ENCODE measurements at regions not wholly inside any gene's neighbourhood (a gene's known extent, or its start where the extent isn't known, plus 50 kb on each side); places are given as distances from the start of the nearest gene placed in this dataset.

DNA sequence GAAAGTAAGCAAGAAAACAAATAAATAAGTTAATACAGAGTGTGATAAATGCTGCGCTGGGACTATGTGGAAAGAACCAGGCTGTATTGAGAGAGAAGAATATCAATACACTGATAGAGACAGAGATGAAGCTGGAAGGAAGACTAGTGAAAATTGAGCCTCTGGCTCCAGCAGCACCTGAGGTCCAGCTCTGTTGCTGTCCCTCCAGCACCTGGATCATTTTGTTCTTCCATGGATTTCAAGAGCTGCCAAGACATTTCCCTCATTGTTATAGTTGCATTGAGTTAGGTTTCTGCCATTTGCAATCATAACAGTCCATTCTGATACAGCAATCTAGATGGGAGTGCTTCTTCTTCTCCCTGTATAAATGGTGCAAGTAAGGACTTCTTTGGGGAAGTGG, 242.7 kb upstream of the FGGY start:
- no peaks in the 10 kb centered on the region for H3K36me3 ChIP-seq
- H3K27me3 ChIP-seq, result no peaks in the 10 kb centered on the region
- H3K4me3 ChIP-seq, result no peak overlapping the region
- no peaks in the 10 kb centered on the region for H3K9me3 ChIP-seq
- peaks cover 3 to 28% (median 20%) of the 10 kb centered on the region in 3 donors for H3K4me1 ChIP-seq
- H3K27ac ChIP-seq, result no peak overlapping the region
- WGBS, 2 donors (ENCODE audit: low coverage in 1 of 2), result 80 to 92% methylated on average over 1 of the region's 1 CpG
- ATAC-seq, result no peak
- TF ChIP-seq POLR2A (IDR thresholded peaks at IDR 0.05) (no peak), POLR2AphosphoS5 (IDR thresholded peaks at IDR 0.05) (no peak), EP300 (IDR thresholded peaks at IDR 0.05) (no peak)
- TF ChIP-seq, protein P1, sequence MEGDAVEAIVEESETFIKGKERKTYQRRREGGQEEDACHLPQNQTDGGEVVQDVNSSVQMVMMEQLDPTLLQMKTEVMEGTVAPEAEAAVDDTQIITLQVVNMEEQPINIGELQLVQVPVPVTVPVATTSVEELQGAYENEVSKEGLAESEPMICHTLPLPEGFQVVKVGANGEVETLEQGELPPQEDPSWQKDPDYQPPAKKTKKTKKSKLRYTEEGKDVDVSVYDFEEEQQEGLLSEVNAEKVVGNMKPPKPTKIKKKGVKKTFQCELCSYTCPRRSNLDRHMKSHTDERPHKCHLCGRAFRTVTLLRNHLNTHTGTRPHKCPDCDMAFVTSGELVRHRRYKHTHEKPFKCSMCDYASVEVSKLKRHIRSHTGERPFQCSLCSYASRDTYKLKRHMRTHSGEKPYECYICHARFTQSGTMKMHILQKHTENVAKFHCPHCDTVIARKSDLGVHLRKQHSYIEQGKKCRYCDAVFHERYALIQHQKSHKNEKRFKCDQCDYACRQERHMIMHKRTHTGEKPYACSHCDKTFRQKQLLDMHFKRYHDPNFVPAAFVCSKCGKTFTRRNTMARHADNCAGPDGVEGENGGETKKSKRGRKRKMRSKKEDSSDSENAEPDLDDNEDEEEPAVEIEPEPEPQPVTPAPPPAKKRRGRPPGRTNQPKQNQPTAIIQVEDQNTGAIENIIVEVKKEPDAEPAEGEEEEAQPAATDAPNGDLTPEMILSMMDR (IDR thresholded peaks at IDR 0.05), result no peak

DNA sequence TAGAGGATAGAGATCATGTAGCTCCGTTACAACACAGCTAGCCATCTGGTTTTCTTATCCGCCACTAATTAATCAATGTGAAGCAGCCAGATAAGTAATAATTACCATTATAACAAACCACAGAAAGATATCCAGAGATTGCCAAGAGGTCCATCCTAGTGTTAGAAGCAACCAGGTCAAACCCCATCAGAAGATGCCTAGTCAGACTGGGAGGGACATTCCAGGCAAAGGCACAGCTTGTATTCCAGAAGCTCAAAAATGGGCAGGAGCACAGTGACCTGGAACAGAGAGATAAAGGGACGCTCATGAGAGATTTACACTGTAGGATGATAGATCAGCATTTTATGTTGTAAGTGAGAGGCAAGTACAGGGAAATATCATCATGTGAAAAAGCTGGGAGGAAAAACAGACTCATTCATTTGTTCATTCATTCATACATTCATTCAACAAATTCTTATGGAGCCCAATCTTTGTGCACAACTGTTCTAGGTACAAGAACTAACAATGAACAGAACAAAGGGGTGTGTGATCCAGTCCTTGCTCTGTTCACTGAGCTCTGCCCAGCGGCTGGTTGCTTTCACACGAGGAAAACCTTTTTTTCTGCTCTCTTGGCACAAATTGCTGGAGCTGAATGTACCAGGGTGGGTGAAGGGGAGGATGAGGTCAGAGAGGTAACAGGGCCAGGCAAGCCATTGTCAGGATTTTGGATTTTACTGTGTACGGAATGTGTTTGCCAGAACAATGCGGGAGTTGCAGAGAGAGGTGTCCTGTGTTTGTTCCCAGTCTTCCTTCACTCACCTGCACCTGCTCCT, 240.8 kb upstream of the FGGY start:
- H3K27me3 ChIP-seq, result no peaks in the 10 kb centered on the region
- TF ChIP-seq POLR2AphosphoS5 (IDR thresholded peaks at IDR 0.05) (peak; percentile 36), POLR2A (IDR thresholded peaks at IDR 0.05) (no peak)
- TF ChIP-seq, protein P1 (IDR thresholded peaks at IDR 0.05), result no peak
- H3K36me3 ChIP-seq, result no peaks in the 10 kb centered on the region
- H3K4me1 ChIP-seq, result peaks cover 3 to 28% (median 20%) of the 10 kb centered on the region in 3 donors
- ATAC-seq, result peak; percentile 37
- 33 to 37% methylated on average over 2 to 7 of the region's 7 CpGs for WGBS, 2 donors (ENCODE audit: low coverage in 1 of 2)
- peak overlapping the region in 3 of 4 donors; percentile 56 to 71 (median 69) for H3K27ac ChIP-seq
- H3K4me3 ChIP-seq, result peak overlapping the region in 1 of 2 donors; percentile 3
- no peaks in the 10 kb centered on the region for H3K9me3 ChIP-seq

DNA sequence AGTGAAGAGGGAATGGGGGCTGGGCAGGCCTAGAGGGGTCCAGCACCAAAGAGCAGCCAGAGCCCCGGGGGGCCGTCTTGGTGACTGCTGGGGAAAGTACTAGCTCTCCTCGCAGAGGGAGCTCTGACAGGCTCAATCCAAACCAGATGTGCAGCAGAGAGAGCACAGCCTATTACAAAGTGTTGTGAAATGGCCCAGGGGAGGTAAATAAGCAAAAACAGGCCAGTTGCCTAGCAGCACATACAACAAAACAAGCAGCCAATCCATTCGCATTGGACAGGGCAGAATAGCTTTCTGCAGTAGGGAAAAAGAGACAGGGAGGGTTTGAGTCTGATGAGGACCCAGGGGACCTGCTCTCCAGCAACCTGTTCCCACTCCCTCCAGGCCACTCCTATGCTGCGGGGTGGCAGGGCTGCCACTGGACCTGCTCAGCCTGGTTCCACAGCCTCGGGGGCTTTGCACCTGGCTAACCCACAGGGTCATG, 239.6 kb upstream of the FGGY start:
- Histone ChIP-seq H3K27ac (peak overlapping the region in 3 of 4 donors; percentile 56 to 71 (median 69)), H3K36me3 (no peaks in the 10 kb centered on the region), H3K27me3 (no peaks in the 10 kb centered on the region), H3K4me3 (peak overlapping the region in 1 of 2 donors; percentile 13), H3K9me3 (no peaks in the 10 kb centered on the region), H3K4me1 (peaks cover 3 to 34% (median 20%) of the 10 kb centered on the region in 3 donors)
- WGBS, 2 donors (ENCODE audit: low coverage in 1 of 2), result 17 to 38% methylated on average over 1 to 2 of the region's 6 CpGs
- TF ChIP-seq EP300 (IDR thresholded peaks at IDR 0.05) (no peak), POLR2AphosphoS5 (IDR thresholded peaks at IDR 0.05) (peak; percentile 83), POLR2A (IDR thresholded peaks at IDR 0.05) (peak; percentile 36 to 38)
- peak; percentile 85 for ATAC-seq

DNA sequence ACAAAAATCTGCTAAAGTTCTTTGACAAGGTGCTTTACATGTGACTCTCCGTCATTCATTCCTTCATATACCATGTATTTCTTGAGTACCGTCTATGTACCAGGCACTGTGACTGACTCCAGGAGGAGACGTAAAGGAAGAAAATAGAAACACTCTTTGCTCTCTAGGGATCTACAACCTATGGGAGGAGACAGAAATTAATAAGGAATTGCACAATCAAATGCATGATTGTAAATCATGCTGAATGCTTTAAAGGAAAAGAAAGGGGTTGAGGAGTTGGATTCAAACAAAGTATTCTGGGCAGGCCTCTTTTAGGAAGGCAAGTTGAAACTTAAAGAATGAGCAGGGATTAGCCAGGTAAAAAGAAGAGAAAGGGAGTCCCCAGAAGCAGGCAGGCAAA, 239.1 kb upstream of the FGGY start:
- WGBS, 2 donors (ENCODE audit: low coverage in 1 of 2), result 88 to 100% methylated on average over 1 to 2 of the region's 3 CpGs
- no peak for TF ChIP-seq POLR2AphosphoS5 (IDR thresholded peaks at IDR 0.05)
- H3K4me3 ChIP-seq, result peak overlapping the region in 1 of 2 donors; percentile 13
- H3K36me3 ChIP-seq, result no peaks in the 10 kb centered on the region
- no peaks in the 10 kb centered on the region for H3K9me3 ChIP-seq
- H3K27ac ChIP-seq, result peak overlapping the region in 3 of 4 donors; percentile 56 to 71 (median 66)
- H3K27me3 ChIP-seq, result no peaks in the 10 kb centered on the region
- ATAC-seq, result no peak
- peaks cover 3 to 36% (median 20%) of the 10 kb centered on the region in 3 donors for H3K4me1 ChIP-seq

DNA sequence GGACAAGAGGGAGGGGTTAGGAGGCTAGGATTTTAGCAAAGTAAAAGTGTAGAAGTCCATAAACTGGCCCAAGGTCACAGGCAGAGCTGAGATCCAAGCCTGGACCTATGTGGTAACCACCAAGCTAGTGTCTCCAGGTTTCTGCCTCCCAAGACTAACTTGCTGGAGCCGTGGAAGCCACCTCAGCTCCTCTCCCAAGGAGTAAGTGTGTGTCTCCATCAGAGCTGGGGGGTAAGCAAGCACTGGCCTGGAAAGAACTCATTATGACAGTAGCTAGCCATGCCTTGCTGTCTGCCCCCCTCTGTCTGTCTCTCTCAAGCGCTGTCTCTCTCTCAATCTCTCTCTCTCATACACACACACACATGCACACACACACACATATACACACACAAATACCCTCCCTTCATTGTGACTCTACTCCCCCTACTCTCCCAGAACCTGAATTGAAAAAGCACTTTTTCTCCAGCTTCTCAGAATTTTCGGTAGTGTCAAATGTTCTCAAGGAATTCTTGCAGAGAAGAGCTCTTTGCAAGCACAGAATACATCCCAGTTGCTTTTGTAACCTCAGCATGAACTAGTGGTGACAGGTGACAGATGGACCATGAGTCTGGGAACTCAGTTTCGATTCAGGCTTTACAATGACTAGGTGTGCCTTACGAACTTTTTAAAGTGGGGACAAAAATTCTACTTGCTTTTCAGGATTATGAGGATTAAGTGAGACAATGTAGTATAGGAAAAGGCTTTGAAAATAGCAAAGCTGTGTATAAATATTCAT, 238.0 kb upstream of the FGGY start:
- Histone ChIP-seq H3K9me3 (no peaks in the 10 kb centered on the region), H3K36me3 (no peaks in the 10 kb centered on the region), H3K4me1 (peaks cover 3 to 39% (median 20%) of the 10 kb centered on the region in 3 donors), H3K27me3 (no peaks in the 10 kb centered on the region), H3K27ac (peak overlapping the region in 1 of 4 donors; percentile 66), H3K4me3 (no peak overlapping the region)
- no peak for ATAC-seq
- no peak for TF ChIP-seq POLR2AphosphoS5 (IDR thresholded peaks at IDR 0.05)
- TF ChIP-seq EP300 (IDR thresholded peaks at IDR 0.05), result no peak
- TF ChIP-seq, protein P1 (IDR thresholded peaks at IDR 0.05), result no peak
- no peak for TF ChIP-seq POLR2A (IDR thresholded peaks at IDR 0.05)
- 85 to 90% methylated on average over 4 to 5 of the region's 5 CpGs for WGBS, 2 donors (ENCODE audit: low coverage in 1 of 2)
